Body of pancreas (tissue), 4 donors: ENCODE measurements at regions not wholly inside any gene's neighbourhood (a gene's known extent, or its start where the extent isn't known, plus 50 kb on each side); places are given as distances from the start of the nearest gene placed in this dataset.

ENCODE experiments used
- ATAC-seq: fragments of 150-250 bp; one replicate; pipeline ENCODE4 v1.9.1; 2016
- DNase-seq, 4 donors: peaks; one replicate each; pipeline ENCODE4 v3.0.0-alpha.2; 2019
- H3K27ac ChIP-seq, 4 donors: fragments of 200-600 bp; sonication (generic); 1 replicate in 3 of 4; 2 replicates in 1 of 4; pipeline versions ENCODE4 v1.5.1 to v1.6.1; 2016 to 2019; ENCODE audit warnings: mild to moderate bottlenecking in 1 of 4, mixed read lengths in 1 of 4, moderate library complexity in 1 of 4
- H3K27me3 ChIP-seq, 2 donors: fragments of 200-600 bp; sonication (generic); one replicate each; pipeline ENCODE4 v1.6.0; 2016; ENCODE audit warnings: mild to moderate bottlenecking in 1 of 2
- H3K36me3 ChIP-seq, 2 donors: fragments of 200-600 bp; sonication (generic); replicated peaks in 1 of 2; 2 replicates each; pipeline ENCODE4 v1.5.1; 2016; ENCODE audit warnings: low read depth in 2 of 2; ENCODE audit not compliant: insufficient read depth in 1 of 2
- H3K4me1 ChIP-seq: fragments of 200-600 bp; sonication (generic); one replicate; pipeline ENCODE4 v1.6.0; 2016
- H3K4me3 ChIP-seq, 2 donors: fragments of 200-600 bp; sonication (generic); 1 replicate in 1 of 2; 2 replicates in 1 of 2; pipeline ENCODE4 v1.5.1; 2016 to 2019
- H3K9me3 ChIP-seq, 3 donors: fragments of 200-600 bp; sonication (generic); 1 replicate in 2 of 3; 2 replicates in 1 of 3; pipeline ENCODE4 v1.5.1; 2016
- POLR2A ChIP-seq, 3 donors: fragments of 450-650 bp; IDR thresholded peaks; one replicate each; pipeline ENCODE4 v1.6.1; 2016; ENCODE audit warnings: antibody characterized with exemption in 3 of 3, mild to moderate bottlenecking in 2 of 3
- WGBS, 2 donors: methylation state at CpG; one replicate each; pipeline ENCODE4 v1.1.5; 2017; 5-methylcytosine and 5-hydroxymethylcytosine counted together
- intact Hi-C: fragments of 100-400 bp; cut with DNase I; formaldehyde crosslinking; loops from one replicate; pipeline ENCODE4 v1.15.1; 2023
- TF ChIP-seq, protein P1 (sequence below), 7 experiments: fragments of 450-650 bp in 4 of 7; fragments of 200-600 bp in 3 of 7; sonication (generic) in 3 of 7; IDR thresholded peaks; one replicate each; pipeline ENCODE4 v1.5.1; 2016 to 2019; ENCODE audit warnings: antibody characterized with exemption in 7 of 7

DNA sequence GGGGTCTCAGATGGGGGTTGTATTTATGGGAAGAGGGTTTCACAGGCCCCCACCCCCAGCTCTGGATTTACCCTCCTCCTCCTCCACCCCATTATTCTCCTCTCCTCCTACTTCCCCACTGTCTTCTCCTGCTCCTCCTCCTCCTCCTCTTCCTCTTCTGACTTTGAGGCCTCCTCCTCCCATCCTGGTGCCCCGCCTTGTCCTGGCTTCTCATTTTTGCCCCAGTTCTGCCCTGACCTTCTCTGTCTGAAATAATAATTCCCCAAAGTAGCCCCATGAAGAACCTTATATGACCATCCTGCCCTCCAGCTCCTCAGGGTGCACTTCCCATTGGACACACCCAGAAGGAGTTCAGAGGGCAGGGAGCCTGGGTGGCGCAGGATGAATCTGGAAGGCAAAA lies 351.4 kb upstream of the GATB start:
- intact Hi-C loops: no loop called here
- Histone ChIP-seq H3K9me3 (no peaks in the 10 kb centered on the region), H3K4me1 (no peaks in the 10 kb centered on the region), H3K27me3 (no peaks in the 10 kb centered on the region), H3K27ac (no peak overlapping the region), H3K36me3 (no peaks in the 10 kb centered on the region), H3K4me3 (no peak overlapping the region)
- TF ChIP-seq, protein P1, sequence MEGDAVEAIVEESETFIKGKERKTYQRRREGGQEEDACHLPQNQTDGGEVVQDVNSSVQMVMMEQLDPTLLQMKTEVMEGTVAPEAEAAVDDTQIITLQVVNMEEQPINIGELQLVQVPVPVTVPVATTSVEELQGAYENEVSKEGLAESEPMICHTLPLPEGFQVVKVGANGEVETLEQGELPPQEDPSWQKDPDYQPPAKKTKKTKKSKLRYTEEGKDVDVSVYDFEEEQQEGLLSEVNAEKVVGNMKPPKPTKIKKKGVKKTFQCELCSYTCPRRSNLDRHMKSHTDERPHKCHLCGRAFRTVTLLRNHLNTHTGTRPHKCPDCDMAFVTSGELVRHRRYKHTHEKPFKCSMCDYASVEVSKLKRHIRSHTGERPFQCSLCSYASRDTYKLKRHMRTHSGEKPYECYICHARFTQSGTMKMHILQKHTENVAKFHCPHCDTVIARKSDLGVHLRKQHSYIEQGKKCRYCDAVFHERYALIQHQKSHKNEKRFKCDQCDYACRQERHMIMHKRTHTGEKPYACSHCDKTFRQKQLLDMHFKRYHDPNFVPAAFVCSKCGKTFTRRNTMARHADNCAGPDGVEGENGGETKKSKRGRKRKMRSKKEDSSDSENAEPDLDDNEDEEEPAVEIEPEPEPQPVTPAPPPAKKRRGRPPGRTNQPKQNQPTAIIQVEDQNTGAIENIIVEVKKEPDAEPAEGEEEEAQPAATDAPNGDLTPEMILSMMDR (IDR thresholded peaks at IDR 0.05): no peak
- TF ChIP-seq POLR2A (IDR thresholded peaks at IDR 0.05): no peak
- ATAC-seq: no peak
- 88 to 97% methylated on average over 2 of the region's 2 CpGs for WGBS, 2 donors
- DNase-seq: no peak

DNA sequence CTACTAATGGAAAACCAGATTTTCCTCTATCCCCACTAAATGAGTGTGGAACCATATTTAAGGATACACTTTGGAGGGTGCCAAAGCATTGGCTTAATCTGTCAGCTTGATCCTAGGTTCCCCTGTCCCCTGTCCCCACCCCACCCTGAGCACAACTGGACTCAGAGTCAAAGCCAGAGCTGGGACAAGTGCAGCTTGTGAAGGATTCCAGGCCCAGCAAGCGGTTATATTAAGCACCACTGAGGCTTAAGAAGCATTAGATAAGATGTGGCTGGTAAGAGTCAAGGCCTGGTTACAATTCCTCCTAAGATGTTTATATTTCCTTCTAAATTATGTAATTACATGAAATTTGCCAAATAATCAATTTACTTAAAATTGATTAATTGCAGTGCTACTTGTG lies 350.0 kb upstream of the GATB start:
- no peak overlapping the region for H3K4me3 ChIP-seq
- H3K4me1 ChIP-seq: no peaks in the 10 kb centered on the region
- intact Hi-C loops: no loop called here
- WGBS, 2 donors: 85 to 94% methylated on average over 1 of the region's 1 CpG
- TF ChIP-seq, protein P1 (IDR thresholded peaks at IDR 0.05): no peak
- TF ChIP-seq POLR2A (IDR thresholded peaks at IDR 0.05): no peak
- no peak overlapping the region for H3K27ac ChIP-seq
- ATAC-seq: no peak
- H3K9me3 ChIP-seq: no peaks in the 10 kb centered on the region
- no peaks in the 10 kb centered on the region for H3K27me3 ChIP-seq
- DNase-seq: no peak
- no peaks in the 10 kb centered on the region for H3K36me3 ChIP-seq

DNA sequence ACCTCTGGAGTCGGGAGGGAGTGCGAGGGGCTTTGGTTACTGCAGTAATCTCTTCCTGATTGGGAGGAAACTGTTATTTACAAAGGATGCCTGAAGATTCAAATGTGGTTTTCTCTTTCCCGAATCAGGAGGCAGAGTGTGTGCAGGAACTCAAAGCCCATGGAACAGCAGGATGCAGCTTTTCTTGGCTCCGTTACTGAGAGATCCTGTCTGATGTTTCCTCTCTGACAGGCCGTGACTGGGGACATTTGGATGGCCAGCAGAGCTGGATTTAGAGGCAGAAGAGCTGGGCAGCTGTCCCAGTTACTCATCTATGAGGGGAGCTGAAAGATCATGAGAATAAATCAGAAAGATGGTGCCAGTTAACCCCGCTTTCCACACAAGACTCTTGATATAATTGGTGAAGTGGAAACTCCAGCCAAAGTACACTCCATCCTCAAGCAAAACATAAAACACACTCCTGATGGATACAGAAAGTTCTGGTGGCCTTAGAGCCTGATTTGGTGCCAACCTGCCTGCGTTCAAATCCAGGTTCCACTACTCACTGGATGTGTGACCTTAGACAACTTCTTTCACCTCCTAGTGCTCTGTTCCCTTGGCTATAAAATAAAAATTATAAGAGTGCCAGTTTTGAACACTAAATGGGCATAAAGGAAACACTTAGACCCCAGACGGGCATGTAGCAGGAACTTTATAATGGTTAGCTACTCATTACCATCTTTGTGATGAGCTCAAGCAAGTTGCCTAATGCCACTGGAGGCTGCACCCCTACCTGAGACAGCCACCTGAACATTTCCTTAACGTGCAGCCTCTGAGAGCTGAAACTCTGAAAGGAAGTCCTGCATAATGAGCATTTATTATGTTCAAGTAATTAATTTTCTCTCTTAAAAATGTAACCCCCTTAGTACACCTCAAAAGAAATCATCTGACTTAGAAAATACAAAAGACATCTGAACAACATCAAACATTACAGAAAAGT lies 349.0 kb upstream of the GATB start:
- no peak for DNase-seq
- H3K36me3 ChIP-seq: no peaks in the 10 kb centered on the region
- no peak for TF ChIP-seq POLR2A (IDR thresholded peaks at IDR 0.05)
- TF ChIP-seq, protein P1 (IDR thresholded peaks at IDR 0.05): no peak
- no peaks in the 10 kb centered on the region for H3K4me1 ChIP-seq
- no peaks in the 10 kb centered on the region for H3K27me3 ChIP-seq
- no peak for ATAC-seq
- WGBS, 2 donors: 36 to 54% methylated on average over 8 to 9 of the region's 9 CpGs
- no peak overlapping the region for H3K27ac ChIP-seq
- intact Hi-C loops: no loop called here
- no peaks in the 10 kb centered on the region for H3K9me3 ChIP-seq
- no peak overlapping the region for H3K4me3 ChIP-seq

DNA sequence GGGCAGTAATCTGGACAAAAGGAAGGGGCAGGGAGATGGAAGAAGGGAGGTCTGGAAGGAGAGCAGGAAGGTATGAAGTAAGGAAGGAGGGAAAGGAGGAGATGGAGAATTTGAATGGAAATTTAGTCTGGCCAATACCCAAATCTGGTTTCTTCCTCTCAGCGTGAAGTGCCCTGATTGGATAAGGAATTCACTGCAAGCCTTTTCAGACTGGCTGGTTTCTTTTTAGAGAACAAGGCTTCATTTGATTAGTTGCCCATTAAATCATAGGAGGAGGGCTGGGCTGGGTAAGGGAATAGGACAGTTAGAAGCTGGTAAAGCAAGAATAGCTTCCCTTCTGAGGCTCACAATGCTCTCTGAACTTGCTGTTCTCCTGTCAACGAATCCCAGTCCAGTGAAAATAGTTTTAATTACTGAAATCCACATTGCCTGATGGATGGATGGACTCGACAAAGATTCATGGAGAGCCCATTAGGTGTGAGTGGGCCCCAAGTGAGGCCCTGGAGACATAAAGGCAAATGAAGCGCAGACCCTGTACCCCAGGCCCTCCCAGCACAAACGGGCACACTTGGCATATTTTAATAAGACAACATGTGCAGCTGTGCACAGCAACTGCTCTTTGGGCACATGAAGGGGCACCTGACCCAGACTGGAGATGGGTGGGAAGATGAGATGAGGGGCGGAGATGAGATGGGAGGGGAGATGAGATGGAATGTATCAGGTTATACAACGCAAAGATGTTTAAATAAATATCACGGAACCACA lies 347.1 kb upstream of the GATB start:
- intact Hi-C loops: no loop called here
- no peaks in the 10 kb centered on the region for H3K36me3 ChIP-seq
- no peak overlapping the region for H3K4me3 ChIP-seq
- H3K27ac ChIP-seq: no peak overlapping the region
- no peaks in the 10 kb centered on the region for H3K4me1 ChIP-seq
- H3K27me3 ChIP-seq: no peaks in the 10 kb centered on the region
- TF ChIP-seq, protein P1 (IDR thresholded peaks at IDR 0.05): no peak
- TF ChIP-seq POLR2A (IDR thresholded peaks at IDR 0.05): no peak
- DNase-seq: no peak
- no peaks in the 10 kb centered on the region for H3K9me3 ChIP-seq
- ATAC-seq: no peak
- 72 to 73% methylated on average over 8 of the region's 8 CpGs for WGBS, 2 donors
